K562 (cell line): ENCODE measurements at regions not wholly inside any gene's neighbourhood (a gene's known extent, or its start where the extent isn't known, plus 50 kb on each side); places are given as distances from the start of the nearest gene placed in this dataset.

Experiments used
- CREB5 ChIP-seq: fragments of 250-450 bp; sonication (Bioruptor Pico); IDR thresholded peaks from 2 replicates; pipeline ENCODE4 v1.5.0; 2020; ENCODE audit warnings: mild to moderate bottlenecking
- CTCF ChIP-seq, 3 experiments: IDR thresholded peaks in 2 of 3; conservative IDR thresholded peaks in 1 of 3; 2 replicates each; pipeline ENCODE4 v1.5.1; 2011 to 2012; ENCODE audit warnings: low read length in 3 of 3, mild to moderate bottlenecking in 3 of 3, control low read depth in 2 of 3, improper control_type of control experiment in 1 of 3, inconsistent platforms in 1 of 3, low read depth in 1 of 3, mixed read lengths in 1 of 3, moderate library complexity in 1 of 3; ENCODE audit not compliant: insufficient read depth in 2 of 3
- DPF2 ChIP-seq: fragments of 450-650 bp; IDR thresholded peaks from 2 replicates; pipeline ENCODE4 v1.6.1; 2016
- MYC ChIP-seq, 2 experiments: fragments of 250-450 bp in 1 of 2; sonication (Bioruptor Pico) in 1 of 2; IDR thresholded peaks; 2 replicates each; pipeline versions ENCODE4 v1.5.1 to v1.6.1; 2012 to 2021; ENCODE audit warnings: low read depth in 2 of 2, borderline replicate concordance in 1 of 2, improper control_type of control experiment in 1 of 2, low read length in 1 of 2, mild to moderate bottlenecking in 1 of 2, moderate library complexity in 1 of 2
- RNF2 ChIP-seq: sonication (generic); IDR thresholded peaks from 2 replicates; pipeline ENCODE4 v1.6.1; 2016
- SPI1 ChIP-seq: IDR thresholded peaks from 2 replicates; pipeline ENCODE4 v1.6.1; 2011; ENCODE audit warnings: low read depth, low read length, control low read depth, borderline replicate concordance
- ZNF239 ChIP-seq: fragments of 250-450 bp; sonication (Bioruptor Pico); IDR thresholded peaks from 2 replicates; pipeline ENCODE4 v1.4.0; 2020; ENCODE audit warnings: mild to moderate bottlenecking

GRCh38 chr13:87172166-87172835, 498.9 kb upstream of the SLITRK5 start:
- TF ChIP-seq CTCF (IDR thresholded peaks at IDR 0.05 in 2 of 3, conservative IDR thresholded peaks at IDR 0.05 in 1 of 3; ENCODE audit: insufficient read depth in 2 of 3, low read depth in 1 of 3, low read length in 3 of 3) (no peak), ZNF239 (CRISPR knock-in tag) (no peak), CREB5 (CRISPR knock-in tag) (no peak), DPF2 (no peak), RNF2 (no peak), SPI1 (no peak), MYC (IDR thresholded peaks at IDR 0.05; ENCODE audit: low read depth, low read length) (no peak), MYC (CRISPR knock-in tag; IDR thresholded peaks at IDR 0.05; ENCODE audit: borderline replicate concordance, low read depth) (no peak)
